Lung microvascular endothelial cell (primary cell): ENCODE measurements at regions not wholly inside any gene's neighbourhood (a gene's known extent, or its start where the extent isn't known, plus 50 kb on each side); places are given as distances from the start of the nearest gene placed in this dataset.

ENCODE experiments used
- DNase-seq, 2 donors: peaks; one replicate each; pipeline versions ENCODE4 v3.0.0 to v3.0.0-alpha.2; 2010; ENCODE audit warnings: low read depth in 2 of 2

DNA sequence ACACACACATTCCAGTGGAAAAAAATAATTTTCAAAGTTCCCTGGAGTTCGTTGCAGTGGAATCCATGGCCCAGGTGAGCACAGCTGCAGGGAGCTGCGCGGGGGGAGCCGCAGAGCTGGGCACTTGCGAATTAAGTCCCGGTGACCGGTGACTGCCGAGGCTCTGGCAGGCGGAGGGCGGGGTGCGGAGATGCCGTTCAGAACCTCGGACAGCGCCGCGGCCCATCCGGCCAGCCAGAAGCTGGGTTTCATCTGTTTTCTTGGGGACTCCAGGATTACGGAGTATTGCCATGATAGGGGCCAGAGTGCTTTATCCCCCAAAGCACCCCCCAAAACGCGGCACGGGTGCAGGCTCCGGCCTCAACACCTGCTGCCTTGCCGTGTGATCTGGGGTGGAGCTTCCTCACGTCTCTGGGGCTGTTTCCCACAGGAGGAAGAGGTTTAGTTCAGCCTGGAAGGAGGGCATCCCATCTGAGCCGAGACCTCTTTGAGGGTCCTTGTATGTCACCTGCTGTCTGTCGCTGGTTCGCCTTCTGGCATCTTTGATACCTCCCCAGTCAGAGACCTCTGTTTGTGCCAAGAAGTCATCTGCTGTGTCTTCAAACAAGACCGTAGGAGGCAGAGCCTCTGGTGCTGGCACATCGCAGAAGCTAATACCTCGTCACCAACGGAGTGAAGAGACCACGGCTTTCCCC lies 99.4 kb downstream of the YTHDF1 start:
- DNase-seq = peak; percentile 33 to 35

- DNase-seq = no peak
Observed at GRCh38 chr20:63115651-63116411, 100.1 kb downstream of the YTHDF1 start.

- no peak for DNase-seq
Observed at GRCh38 chr20:63114693-63115311, 101.1 kb downstream of the YTHDF1 start.

DNA sequence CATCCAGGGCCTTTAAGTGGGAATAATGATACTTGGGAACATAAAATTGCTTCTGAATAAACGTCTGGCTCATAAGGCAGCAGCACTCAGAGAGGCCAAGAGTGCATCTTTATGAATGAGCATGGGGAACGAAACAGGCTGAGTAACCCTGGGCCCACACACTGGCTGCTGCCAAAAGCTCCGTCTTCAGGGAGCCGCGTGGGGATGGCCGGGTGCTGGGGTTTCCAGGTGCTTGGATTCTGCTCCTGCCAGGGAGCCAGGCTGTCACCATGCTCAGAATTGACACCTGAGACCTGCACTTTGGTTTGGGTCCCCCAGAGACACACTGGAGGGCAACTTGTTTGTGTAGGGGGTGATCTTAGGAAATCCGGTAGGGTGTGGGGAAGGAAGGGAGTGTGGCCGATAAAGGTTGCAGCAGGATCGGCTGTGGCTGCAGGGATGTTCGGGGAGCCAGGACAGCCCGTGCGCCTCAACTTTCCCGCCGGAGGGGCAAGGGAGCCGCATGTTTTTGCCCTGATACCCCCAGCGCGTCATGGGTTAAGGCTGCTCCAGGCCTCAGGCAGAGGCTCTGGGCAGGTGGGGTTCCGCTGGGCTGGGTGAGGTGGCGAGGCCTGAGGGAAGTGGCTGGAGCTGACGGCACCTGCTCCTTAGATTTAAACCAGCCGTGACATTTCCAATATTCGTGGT lies 101.8 kb downstream of the YTHDF1 start:
- no peak for DNase-seq

GRCh38 chr20:63112491-63113219 lies 103.3 kb downstream of the YTHDF1 start:
- DNase-seq = no peak

DNA sequence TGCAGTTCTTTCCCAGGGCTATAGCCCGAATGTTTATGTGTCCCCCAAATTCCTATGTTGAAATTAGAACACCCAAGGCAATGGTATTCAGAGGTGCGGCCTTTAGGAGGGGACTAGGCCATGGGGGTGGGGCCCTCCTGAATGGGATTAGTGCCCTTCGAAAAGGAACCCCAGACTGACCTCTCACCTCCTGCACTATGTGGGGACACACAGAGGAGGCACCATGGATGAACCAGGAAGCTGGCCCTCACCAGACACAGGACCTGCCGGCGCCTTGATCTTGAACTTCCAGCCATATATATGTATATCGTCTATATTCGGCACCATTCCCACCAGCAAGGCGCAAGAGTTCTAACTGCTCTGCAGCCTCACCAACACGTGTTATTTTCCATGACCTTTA lies 101.5 kb upstream of the BHLHE23 start:
- no peak for DNase-seq

- no peak for DNase-seq
Observed at GRCh38 chr20:63107449-63108200, 100.9 kb upstream of the BHLHE23 start.

DNA sequence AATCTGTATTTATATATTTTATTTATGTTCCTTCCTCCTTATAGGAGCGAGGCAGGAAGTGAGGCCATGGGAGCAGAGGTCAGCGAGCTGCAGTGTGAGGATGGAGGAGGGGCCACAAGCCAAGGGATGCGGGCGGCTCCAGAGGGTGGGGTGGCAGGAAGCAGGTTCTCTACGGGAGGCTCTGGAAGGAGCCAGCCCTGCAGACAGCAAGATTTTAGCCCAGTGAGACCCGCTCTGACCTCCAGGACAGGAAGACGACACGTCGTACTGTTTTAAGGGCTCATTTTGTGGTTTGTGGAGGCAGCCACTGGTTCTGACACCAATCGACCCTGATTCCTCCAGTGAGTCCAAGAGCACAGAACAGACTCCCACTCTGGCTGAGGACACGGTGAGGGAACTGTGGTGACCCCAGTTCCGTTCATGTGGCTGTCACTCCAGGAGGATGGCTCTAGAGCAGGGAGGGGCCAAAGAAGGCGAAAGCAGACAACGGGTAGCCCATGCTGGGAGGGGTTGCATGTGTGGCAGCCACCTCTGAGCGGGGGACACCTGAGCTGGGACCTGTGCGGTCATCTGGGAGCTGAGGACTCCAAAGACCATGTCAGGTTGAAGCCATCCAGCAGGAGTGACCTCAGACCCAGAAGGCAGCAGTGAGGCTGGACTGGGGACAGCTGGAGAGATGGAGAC lies 100.1 kb upstream of the BHLHE23 start:
- DNase-seq = no peak

GRCh38 chr20:63106108-63106764 lies 99.5 kb upstream of the BHLHE23 start:
- DNase-seq = peak in 1 of 2 donors; percentile 43

DNA sequence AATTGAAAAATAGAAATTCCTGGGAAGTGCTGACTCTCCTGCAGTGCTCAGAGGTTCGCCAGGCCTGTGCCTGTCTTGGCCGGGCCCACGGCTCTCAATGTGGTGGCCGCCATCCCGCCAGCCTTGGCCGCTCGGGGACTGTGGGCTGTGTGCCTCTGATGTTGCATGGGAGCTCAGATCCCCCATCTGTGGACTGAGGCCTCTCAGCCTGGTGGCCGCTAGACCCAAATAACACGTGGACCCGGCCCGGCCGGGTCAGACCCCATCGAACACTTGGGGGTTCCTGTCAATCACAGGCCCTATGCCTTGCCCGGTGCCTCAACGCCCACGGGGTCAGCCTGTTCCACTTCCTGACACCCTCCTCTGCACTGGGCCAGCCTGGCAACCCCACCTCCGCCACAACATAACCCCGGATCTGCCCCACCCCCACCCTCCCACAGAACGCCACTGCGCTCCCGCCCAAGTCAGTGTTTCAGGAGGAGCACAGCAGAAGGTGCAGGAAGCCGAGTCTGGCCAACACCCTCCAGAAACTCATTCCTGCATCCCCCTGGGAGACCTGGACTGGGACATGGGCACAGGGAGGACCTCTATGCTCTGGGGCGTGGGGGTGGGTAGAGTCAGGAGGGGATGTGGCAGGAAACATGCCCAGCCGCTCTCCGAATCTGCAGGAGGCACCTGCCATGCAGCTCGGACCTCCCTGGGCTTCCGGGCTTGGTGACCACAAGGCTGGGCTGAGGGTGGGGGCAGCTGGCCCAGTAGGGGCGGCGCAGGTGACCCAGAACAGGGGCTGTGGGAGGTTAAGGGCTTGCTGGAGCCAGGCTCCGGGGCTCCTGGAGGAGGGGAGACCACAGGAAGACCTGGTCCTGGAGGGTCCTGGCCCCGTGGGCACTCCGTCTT lies 98.7 kb upstream of the BHLHE23 start:
- DNase-seq = no peak

DNA sequence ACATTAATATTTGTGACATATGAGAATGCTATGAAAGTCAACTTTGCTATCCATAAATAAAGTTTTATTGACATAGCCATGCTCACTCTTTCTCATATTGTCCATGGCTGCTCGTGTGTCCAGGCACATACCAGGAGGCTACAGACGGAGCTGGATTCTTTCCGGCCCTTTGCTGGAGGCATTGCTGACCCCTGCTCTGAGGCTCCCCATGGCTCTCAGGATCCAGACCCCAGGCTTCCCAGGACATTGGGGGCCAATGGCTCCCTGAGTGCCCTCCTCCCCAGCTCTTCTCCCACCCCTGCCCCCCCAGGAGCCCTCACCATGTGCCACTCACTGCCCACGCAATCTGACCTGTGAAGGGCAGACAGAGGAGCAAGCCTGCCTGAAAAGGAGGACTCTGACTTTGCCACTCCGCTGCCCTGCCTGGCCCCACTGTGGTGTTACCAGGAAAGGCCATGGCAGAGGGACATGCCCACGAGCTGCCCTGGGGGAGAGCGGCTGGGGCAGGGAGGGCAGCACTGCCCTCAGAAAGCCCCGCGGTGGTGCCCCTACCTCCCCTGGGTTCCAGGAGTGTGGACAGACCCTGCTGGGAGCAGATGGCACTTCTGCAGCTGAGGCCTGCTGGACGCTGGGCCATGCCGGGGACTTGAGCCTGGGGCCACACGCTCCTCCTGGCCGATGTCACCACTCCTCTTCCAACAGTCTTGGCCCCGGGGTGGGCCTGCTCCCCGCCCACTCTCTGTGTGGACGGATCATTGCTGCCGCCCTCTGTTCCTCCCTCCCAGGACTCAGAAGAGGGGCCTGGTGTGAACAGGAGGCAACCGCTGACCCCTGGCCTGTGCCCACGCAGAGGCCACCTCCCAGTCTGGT lies 97.8 kb upstream of the BHLHE23 start:
- DNase-seq = no peak

DNA sequence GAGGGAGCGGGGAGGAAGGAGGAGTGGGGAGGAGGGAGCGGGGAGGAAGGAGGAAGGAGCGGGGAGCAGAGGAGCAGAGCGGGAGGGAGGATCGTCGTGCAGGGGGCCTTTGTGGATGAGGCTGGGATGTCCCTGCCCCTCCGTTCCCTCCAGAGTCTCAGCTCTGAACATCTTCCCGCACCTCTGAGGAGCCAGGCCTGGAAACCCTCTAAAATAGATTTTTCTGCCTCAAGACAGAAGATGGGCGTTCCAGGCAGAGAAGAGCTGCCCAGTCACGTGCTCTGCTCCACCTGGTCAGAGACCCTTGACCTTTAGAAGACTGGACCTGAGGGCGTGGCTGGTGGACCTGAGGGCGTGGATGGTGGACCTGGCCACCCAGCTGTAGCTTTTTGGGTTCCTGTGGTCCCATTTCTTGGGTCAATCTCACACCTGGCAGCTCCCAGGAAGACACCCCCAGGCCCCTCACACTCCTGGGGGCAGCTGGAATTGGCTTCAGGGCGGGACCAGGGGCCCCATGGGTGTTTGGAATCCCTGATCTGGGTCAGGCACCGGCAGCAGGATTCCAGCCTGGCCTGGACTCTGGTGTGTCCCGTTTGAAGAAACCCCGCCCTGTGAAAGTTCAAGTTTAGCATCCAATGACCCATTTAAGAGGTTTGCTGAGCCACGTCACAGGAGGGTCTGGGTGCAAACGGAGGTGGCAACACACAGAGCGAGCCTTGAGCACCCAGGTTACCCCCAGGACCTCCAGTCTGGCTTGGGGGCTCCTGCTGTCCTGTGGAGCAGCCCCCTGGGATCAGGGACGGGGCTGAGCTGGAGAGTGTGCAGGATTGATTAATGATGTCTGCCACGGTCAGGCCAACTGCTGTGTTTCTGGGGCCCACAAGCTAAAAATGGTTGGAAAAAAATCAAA lies 96.9 kb upstream of the BHLHE23 start:
- DNase-seq = no peak

DNA sequence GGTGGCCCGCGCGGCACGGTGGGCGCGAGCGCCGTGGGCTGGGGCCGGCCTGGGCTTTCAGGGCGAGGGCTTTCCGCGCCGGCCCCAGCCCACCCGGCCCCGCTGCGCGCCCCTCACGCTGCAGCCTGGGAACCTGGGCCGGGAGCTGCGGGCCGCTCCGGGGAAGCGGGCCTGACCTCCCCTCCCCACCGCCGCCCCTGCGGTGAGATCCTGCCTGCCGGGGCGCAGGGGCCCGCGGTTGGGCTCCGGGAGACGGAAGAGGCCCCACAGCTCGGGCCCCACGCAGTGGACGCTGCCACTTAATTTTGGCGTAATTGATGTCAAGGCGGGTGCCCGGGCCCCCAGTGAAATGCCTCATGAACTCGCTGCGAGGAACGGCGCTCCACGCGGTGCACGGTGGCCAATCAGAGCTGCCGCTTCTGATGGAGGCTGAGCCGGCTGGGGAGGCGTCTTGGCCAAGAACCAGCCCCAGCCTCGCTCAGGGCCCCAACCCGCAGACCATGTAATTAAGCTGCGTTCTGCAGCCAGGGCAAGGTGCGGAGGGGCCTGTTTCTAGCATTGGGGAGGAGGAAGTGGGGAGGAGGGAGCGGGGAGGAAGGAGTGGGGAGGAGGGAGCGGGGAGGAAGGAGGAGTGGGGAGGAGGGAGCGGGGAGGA lies 96.1 kb upstream of the BHLHE23 start:
- peak; percentile 23 to 40 for DNase-seq

GRCh38 chr20:63101781-63102720 lies 95.3 kb upstream of the BHLHE23 start:
- peak; percentile 38 to 47 for DNase-seq
